ENCODE measurements at regions not wholly inside any gene's neighbourhood (a gene's known extent, or its start where the extent isn't known, plus 50 kb on each side); places are given as distances from the start of the nearest gene placed in this dataset.
"Not testable (repeated sequence)": the region's sequence is repeated elsewhere in the genome, so short reads cannot be mapped to it uniquely, and the experiment has no call there.

GRCh38 chr19:20432266-20432842 lies 133.2 kb downstream of the ZNF737 start:
- TF ChIP-seq JUNB (IDR thresholded peaks at IDR 0.05); POLR2A (IDR thresholded peaks at IDR 0.05; ENCODE audit: low read length); SMC3 (IDR thresholded peaks at IDR 0.05); EHMT2 (IDR thresholded peaks at IDR 0.05; ENCODE audit: low read depth); MYC (IDR thresholded peaks at IDR 0.05; ENCODE audit: borderline replicate concordance, low read length); KDM5A (IDR thresholded peaks at IDR 0.05): not testable (repeated sequence)
- TF ChIP-seq, protein P1, sequence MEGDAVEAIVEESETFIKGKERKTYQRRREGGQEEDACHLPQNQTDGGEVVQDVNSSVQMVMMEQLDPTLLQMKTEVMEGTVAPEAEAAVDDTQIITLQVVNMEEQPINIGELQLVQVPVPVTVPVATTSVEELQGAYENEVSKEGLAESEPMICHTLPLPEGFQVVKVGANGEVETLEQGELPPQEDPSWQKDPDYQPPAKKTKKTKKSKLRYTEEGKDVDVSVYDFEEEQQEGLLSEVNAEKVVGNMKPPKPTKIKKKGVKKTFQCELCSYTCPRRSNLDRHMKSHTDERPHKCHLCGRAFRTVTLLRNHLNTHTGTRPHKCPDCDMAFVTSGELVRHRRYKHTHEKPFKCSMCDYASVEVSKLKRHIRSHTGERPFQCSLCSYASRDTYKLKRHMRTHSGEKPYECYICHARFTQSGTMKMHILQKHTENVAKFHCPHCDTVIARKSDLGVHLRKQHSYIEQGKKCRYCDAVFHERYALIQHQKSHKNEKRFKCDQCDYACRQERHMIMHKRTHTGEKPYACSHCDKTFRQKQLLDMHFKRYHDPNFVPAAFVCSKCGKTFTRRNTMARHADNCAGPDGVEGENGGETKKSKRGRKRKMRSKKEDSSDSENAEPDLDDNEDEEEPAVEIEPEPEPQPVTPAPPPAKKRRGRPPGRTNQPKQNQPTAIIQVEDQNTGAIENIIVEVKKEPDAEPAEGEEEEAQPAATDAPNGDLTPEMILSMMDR (IDR thresholded peaks at IDR 0.05), result not testable (repeated sequence)
